ENCODE measurements at regions not wholly inside any gene's neighbourhood (a gene's known extent, or its start where the extent isn't known, plus 50 kb on each side); places are given as distances from the start of the nearest gene placed in this dataset.

GRCh38 chr20:58144096-58144495 lies 84.4 kb downstream of the ANKRD60 start:
- TF ChIP-seq, protein P1, sequence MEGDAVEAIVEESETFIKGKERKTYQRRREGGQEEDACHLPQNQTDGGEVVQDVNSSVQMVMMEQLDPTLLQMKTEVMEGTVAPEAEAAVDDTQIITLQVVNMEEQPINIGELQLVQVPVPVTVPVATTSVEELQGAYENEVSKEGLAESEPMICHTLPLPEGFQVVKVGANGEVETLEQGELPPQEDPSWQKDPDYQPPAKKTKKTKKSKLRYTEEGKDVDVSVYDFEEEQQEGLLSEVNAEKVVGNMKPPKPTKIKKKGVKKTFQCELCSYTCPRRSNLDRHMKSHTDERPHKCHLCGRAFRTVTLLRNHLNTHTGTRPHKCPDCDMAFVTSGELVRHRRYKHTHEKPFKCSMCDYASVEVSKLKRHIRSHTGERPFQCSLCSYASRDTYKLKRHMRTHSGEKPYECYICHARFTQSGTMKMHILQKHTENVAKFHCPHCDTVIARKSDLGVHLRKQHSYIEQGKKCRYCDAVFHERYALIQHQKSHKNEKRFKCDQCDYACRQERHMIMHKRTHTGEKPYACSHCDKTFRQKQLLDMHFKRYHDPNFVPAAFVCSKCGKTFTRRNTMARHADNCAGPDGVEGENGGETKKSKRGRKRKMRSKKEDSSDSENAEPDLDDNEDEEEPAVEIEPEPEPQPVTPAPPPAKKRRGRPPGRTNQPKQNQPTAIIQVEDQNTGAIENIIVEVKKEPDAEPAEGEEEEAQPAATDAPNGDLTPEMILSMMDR (IDR thresholded peaks at IDR 0.05; ENCODE audit: insufficient read depth, missing control alignments): no peak
- DNase-seq (ENCODE audit: insufficient read length, low spot score): no peak
- no peak for FAIRE-seq

GRCh38 chr20:58143531-58143930 lies 84.9 kb downstream of the ANKRD60 start:
- FAIRE-seq: no peak
- TF ChIP-seq, protein P1 (IDR thresholded peaks at IDR 0.05; ENCODE audit: insufficient read depth, missing control alignments): no peak
- no peak for DNase-seq (ENCODE audit: insufficient read length, low spot score)

DNA sequence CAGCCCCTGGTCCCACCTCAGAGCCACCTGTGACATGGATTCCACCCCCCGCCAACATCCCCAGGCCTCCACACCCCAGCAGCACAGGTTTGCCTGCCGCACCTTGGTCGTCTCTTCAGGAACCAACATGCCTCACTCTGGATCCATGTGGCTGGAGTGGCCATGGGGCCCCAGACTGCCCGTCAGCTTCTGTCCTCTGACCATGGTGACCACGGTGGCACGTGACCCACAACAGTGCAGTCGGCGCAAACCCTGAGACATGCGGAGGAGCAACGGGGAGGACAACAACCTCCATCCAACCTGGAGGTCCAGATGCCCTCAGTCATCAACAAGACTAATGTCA lies 85.6 kb downstream of the ANKRD60 start:
- DNase-seq (ENCODE audit: insufficient read length, low spot score) (no peak), FAIRE-seq (no peak)
- TF ChIP-seq, protein P1 (IDR thresholded peaks at IDR 0.05; ENCODE audit: insufficient read depth, missing control alignments): no peak

- TF ChIP-seq, protein P1 (IDR thresholded peaks at IDR 0.05; ENCODE audit: insufficient read depth, missing control alignments): no peak
- no peak for FAIRE-seq
- no peak for DNase-seq (ENCODE audit: insufficient read length, low spot score)
These were observed 86.2 kb downstream of the ANKRD60 start for GRCh38 chr20:58141971-58142842.

DNA sequence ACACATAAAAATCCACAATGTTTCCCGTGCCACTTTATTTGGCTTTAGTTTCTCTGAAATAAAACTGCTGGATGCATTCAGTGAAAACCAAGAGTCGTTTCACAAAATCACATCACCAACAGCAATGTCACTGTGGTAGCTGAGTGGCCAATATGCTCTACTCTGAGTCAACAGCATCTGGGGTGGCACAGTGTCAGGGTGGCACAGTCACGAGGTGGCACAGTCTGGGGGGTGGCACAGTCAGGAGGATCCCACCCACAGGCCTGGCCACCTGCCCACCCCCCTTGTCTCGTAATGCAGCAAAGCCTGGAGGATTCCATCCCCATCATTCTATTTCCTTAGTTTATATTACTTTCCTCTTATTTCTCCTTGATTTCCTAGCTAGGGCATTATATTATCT lies 87.0 kb downstream of the ANKRD60 start:
- DNase-seq (ENCODE audit: insufficient read length, low spot score): no peak
- FAIRE-seq: no peak
- TF ChIP-seq, protein P1 (IDR thresholded peaks at IDR 0.05; ENCODE audit: insufficient read depth, missing control alignments): no peak

GRCh38 chr20:58140787-58141425 lies 87.5 kb downstream of the ANKRD60 start:
- no peak for DNase-seq (ENCODE audit: insufficient read length, low spot score)
- no peak for FAIRE-seq
- TF ChIP-seq, protein P1 (IDR thresholded peaks at IDR 0.05; ENCODE audit: insufficient read depth, missing control alignments): no peak
